GM12865 (cell line): ENCODE measurements at regions not wholly inside any gene's neighbourhood (a gene's known extent, or its start where the extent isn't known, plus 50 kb on each side); places are given as distances from the start of the nearest gene placed in this dataset.
A peak's percentile ranks its signal among the peaks of the same experiment; 100 is the strongest.

ENCODE experiments used
- DNase-seq: peaks from one replicate; pipeline ENCODE4 v3.0.0; 2010; ENCODE audit warnings: low read depth
- H3K4me3 ChIP-seq: 2 replicates; pipeline ENCODE4 v1.5.1; 2011; ENCODE audit warnings: mild to moderate bottlenecking, low read depth, low read length, control low read depth
- CTCF ChIP-seq: IDR thresholded peaks from 2 replicates; pipeline ENCODE4 v1.5.1; 2011; ENCODE audit warnings: low read length, control low read depth, low read depth, inconsistent platforms; ENCODE audit not compliant: insufficient read depth; ENCODE audit errors: missing control alignments

- TF ChIP-seq CTCF = no peak
- DNase-seq = no peak
- H3K4me3 ChIP-seq = no peak overlapping the region
Observed at GRCh38 chr21:35905096-35905962, 155.0 kb downstream of the SETD4 start.

GRCh38 chr21:35900539-35900938 lies 159.8 kb downstream of the SETD4 start:
- H3K4me3 ChIP-seq = no peak overlapping the region
- TF ChIP-seq CTCF = no peak
- DNase-seq = no peak

GRCh38 chr21:35896060-35896459 lies 164.3 kb downstream of the SETD4 start:
- no peak for TF ChIP-seq CTCF

GRCh38 chr21:35895598-35895997 lies 164.7 kb downstream of the SETD4 start:
- DNase-seq = peak; percentile 22
- TF ChIP-seq CTCF = no peak
- no peak overlapping the region for H3K4me3 ChIP-seq

More at GRCh38 chr21:35896060-35896459, 164.3 kb downstream of the SETD4 start:
- DNase-seq = peak; percentile 72
- H3K4me3 ChIP-seq = no peak overlapping the region

- no peak overlapping the region for H3K4me3 ChIP-seq
- DNase-seq = no peak
- no peak for TF ChIP-seq CTCF
Observed at GRCh38 chr21:35893156-35893555, 167.2 kb downstream of the SETD4 start.

- H3K4me3 ChIP-seq = no peak overlapping the region
- no peak for DNase-seq
- TF ChIP-seq CTCF = no peak
Observed at GRCh38 chr21:35886887-35887286, 173.4 kb downstream of the SETD4 start.
